ENCODE measurements at regions not wholly inside any gene's neighbourhood (a gene's known extent, or its start where the extent isn't known, plus 50 kb on each side); places are given as distances from the start of the nearest gene placed in this dataset.

DNA sequence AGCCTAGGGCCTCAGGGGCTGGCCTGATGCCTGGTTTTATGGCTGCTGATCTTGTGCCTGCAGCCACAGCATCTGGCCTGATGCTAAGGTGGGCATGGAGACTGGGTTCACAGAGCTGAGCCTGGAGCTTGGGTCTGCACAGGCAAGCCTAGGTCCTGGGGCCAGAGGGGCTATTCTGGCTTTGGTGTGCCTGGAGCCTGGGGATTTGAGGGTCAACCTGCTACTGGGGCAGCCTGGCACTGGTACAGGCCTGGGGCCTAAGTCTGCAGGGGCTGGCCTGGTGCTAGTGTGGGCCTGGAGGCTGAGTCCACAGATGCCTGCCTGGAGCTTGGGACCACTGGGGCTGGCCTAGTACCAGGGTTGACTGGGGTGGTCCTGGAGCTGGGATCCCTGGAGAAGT lies 481.8 kb upstream of the GHITM start:
- DNase-seq (ENCODE audit: low read depth in 2 of 2), result no peak

DNA sequence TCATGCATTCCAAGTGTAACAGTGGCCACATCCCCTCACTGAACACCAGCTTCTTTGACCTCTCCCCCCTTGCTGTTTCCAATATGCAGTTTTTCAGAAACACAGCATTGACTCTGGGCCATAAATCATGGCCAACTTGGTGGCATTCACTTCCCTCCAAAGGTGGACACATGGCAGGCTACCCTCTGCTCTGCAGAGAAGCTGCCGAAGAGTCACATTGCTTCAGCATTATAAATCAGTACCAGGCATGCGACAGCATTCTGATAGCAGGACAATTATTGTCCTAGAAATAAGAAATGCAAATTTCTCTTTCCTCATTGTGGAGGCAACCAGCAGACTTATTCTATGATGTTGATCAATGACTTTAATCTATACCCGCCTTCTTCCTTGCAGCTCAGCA lies 475.4 kb upstream of the GHITM start:
- DNase-seq (ENCODE audit: low read depth in 2 of 2), result no peak

DNA sequence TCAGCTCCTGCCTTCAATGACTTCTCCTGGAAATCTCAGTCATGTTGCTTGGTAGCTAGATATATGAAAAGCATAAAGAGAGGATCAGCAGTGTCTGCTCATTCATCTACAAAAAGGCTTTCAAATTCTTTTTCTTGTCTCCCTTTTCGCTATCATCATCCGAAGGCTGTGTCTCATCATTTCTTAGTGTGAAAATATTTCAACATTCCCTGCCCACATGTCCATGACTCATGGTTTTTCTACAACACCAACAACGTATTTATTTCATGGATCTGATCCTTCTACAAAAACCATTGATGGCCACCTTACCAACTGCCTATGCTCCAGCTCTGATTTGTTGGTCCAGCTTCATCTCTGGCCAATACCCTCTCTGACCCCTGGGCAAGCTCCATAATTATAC lies 472.5 kb upstream of the GHITM start:
- DNase-seq (ENCODE audit: low read depth in 2 of 2), result no peak

DNA sequence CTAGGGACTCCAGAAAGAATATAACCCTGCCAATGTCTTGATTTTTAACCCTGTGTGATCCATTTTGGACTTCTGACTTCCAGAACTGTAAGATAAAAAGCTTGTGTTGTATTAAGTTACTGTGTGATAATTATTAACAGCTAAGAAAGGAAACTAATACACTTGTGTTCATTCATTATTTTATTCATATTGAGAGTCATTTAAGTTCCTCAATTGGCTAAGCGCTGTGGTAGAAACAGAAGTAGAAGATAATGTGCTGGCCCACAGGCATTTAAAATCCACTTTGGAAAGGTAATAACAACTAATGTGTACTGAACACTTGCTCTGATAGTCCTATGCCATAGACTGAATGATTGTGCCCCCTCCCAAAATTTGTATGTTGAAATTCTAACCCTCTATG lies 471.7 kb upstream of the GHITM start:
- DNase-seq (ENCODE audit: low read depth in 2 of 2), result no peak

DNA sequence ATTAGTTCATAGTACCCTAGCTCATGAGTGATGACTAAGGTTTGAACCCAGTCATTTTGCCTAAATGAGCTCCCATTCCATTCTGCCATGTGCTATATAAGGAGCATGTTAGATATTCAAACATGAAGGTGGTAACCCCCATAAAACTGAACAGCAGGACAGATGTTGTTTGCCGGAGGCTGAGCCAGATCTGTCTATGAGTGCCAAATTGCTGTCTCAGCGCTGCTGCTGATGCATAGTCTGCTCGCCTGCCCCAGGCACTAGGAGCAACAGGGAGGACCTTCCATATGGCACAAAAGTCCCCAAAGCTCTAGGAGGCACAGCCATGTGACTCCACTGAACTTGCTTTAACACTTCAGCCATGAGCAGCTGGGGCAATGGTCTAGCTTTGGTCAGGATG lies 466.0 kb upstream of the GHITM start:
- no peak for DNase-seq (ENCODE audit: low read depth in 2 of 2)

DNA sequence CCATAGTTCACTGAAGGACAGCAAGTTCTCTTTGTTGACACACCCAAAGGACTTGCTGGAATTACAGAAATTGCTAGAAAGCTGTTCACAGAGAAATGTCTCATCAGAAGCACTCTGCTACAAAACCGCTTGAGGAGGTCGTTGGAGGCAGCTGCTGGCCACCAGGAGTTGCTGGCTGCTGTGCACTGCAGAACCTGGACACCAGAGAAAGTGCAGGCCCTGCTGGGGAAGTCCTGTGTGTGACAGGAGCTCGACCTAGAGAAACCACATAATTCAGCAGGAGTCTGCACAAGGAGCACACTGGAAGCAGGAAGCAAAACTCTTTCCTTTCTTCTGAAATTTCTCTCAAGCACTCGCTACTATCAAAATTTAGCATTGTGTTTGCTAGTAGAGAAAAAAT lies 461.5 kb upstream of the GHITM start:
- DNase-seq (ENCODE audit: low read depth in 2 of 2), result no peak

DNA sequence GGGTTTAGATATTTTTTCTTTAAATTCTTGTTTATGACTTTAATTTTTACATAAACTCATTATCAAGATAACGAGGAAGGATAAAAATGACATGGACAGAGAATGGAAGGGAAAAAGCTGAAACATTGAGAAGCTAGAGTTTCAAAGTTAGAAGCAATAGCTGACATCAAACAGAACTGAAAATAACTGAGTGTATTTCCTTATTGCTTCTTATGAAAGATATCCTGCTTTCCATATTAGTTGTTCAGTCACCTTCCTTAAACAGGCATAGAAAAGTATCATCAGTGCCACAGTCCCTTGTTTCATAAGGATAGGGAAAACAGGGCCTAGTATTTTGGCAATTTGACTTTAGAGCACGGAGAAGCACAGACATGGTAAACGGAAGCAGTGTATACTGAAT lies 460.5 kb upstream of the GHITM start:
- DNase-seq (ENCODE audit: low read depth in 2 of 2), result no peak

DNA sequence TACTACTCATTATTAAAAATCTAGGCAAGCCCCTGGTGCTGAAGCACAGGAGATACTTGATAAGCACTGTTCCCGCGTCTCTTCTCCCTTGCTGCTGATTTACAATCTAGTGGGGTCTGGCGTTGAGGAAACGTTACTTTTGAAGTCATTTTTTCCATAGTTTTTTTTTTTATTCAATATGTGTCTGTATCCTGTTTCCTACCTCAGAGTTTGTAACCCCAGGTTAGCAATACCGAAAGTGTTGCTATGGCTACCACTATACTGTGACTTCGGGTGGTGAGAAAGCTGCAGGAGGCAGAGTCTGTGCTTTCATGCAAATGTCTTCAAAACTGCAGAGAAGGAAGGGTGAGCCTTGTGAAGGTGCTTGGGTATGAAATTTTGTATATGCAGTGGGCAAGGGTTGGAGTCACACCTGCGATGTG lies 458.8 kb upstream of the GHITM start:
- DNase-seq (ENCODE audit: low read depth in 2 of 2), result no peak

DNA sequence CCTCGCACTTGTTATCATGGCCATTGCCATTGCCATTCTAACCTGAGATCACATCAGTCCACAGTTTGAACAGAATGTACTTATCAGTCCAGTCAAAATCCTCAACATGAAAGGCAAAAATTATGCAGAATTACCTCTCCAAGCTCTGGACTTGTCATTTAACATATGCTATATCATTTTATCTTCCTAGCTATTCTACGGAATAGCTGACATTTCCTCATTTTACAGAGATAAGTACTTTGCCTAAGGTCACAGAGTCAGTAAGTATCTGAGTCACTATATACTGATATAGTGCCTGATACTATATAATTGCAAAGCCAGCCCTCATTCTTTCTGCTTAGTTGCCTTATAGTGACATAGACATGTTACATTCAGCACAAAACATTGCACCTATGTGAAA lies 456.9 kb upstream of the GHITM start:
- DNase-seq (ENCODE audit: low read depth in 2 of 2), result no peak

DNA sequence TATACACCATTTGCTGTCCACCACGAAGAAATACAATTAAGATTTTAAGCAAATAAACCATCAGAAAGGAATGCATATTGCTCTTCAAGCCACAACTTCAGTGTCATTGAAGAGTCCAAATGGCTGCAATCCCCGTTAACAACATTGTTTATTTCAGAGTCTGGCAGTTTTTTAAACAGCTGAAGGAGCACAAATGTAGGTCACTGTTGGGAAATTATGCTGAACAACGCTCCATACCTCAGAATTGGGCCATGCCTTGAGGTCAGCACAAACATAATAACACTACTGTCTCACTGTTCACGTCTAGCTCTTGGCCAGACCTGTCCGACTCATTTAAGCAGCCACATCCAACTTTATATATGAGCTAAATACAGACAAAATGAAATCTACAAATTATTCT lies 453.9 kb upstream of the GHITM start:
- DNase-seq (ENCODE audit: low read depth in 2 of 2), result no peak

DNA sequence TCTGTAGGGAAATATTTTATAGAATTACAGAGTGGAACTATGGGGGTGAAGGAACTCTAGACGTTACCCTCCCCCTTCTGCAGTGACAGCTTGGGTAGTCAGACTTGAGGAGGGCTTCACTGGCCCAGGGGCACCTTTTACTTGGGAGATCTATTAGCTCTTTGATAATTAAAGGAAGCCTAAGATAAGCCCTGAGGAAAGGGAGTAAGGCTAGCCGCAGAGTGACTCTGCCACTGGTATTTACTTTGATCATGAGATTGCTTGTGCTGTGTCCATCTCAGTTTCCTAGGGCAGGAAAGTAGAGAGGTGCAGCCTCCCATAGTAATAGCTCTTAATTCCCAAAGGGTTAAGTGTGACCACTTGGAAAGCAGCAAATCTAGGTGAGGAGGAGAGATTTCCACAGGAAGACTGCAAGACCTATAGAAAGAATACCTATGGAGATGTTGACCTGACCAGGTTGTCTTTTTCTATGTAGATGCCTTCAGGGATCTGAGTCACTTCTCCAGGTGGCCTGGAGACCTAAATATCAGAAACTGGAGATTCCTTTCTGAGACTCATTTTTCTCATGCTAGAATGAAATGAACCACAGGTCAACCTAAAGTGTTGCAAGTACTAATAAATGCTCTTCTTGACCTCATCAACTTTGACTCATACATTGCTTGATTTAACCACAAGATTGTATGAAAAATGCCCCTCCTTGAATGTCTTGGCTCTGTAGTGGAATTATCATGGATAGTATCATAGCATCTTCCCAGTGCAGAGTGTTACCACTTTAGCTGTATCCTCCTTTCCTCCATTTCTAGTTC lies 447.3 kb upstream of the GHITM start:
- no peak for DNase-seq (ENCODE audit: low read depth in 2 of 2)

DNA sequence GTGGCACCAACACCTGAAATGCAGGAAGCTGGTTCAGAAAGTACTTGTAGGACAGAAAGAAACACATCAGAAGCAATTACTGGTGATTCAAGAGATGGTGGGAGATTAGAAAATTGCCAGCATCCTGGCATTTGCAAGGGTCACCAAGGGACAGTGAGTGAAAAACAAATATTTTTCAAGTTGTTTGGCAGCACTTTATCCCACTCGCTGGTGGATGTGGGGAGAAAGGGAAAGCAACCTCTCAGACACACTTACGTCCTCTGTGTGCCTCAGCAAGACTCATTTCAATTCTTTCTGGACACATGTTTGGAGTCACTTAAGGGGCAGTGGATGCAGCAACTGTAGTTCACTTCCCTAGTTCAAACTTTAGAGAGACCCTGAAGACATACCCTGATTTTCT lies 440.4 kb upstream of the GHITM start:
- DNase-seq (ENCODE audit: low read depth in 2 of 2), result no peak

DNA sequence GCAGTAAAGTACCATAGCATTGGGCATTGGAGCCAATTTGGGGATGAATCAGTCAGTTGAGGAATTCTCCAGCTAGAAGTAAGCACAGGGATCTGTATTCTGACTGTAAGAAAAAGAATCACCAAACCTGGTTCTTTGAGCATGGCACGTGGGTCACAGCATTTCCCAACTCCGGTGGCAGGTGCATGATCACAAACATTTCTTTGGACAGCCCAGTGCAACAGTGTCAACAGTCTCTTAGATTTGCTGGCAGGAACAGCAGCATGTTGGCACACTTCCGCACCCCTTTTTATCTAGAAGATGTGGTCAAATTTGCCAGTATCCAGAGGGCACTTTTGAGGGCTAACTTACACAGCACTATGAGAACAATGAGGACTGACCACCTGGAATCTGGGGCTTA lies 437.5 kb upstream of the GHITM start:
- DNase-seq (ENCODE audit: low read depth in 2 of 2), result no peak

DNA sequence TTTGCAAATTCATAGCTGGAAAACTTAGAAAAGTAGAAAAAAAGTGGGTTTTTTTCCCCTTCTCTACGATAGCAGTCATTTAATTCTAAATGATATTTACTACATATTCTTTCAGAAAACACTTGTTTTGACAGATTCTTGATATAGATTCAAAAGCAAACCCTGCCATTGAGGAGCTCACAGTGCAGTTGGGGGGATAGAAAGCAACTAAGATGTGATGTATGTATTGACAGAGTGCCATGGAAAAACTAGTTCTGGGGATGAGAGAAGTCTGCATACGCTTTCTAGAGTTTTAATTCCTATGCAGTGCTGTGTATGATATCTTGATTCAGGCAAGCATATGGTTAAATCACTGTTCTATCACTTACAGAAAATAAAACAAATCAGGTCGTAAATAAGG lies 436.6 kb upstream of the GHITM start:
- DNase-seq (ENCODE audit: low read depth in 2 of 2), result no peak

DNA sequence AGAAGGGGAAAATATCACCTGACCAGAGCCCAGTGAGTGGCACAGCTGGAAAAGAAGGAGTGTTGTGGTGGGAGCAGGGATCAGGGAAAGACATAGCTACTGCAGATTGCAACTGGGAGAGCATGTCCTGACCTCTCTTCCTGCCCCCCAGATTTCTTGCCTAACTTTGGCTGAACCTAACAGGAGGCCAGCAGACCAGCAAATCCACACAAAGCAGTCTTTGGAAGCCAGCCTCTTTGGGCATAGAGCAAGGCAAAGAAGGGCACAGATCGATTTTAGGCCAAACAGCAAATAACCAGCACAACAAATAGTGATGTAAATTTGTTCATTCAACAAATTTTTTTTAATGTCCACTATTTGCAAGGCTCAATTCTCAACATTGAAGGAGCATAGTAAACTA lies 433.2 kb upstream of the GHITM start:
- DNase-seq (ENCODE audit: low read depth in 2 of 2), result no peak

DNA sequence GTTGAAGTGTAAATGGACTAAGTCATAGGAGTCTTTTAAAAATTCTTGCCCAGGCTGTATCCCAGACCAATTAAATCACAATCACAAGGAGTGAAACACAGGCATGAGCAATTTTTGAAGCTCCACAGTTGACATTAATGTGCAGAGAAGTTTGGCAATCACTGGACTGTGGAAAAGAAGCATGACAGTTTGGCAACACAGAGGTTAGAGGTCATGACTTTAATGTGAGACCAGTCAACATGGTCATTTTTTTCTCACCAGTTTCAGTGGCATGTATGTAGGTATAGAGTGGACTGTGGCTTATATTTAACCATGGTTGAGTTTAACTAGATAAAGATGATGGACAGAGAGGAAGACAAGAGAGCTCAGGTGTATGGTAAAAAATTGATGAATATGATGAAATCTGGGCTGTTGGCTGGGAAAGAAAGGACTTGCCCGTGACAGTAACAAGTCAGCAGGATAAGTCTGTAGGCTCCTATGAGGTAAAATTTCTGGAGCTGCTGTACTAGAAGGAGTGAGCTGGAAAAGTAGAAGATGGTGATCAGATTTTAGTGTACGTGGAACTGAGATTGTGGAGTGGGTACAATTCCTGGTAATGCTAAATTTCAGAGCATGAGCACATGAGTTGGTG lies 432.2 kb upstream of the GHITM start:
- DNase-seq (ENCODE audit: low read depth in 2 of 2), result no peak

DNA sequence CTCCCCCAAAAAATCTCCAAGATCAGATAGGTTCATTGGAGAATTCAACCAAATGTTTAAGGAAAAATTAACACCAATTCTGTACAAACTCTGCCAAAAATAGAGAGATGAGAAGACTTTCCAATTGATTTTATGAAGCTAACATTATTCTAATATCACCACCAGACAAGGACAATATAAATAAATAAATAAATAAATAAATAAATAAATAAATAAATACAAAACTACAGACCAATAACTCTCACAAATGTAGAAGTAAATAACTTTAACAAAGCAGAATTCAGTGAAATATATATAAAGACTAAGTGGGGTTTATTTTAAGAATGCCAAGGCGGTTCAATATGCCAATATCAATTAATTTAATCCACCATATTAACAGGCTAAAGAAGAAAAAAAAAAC lies 425.9 kb upstream of the GHITM start:
- DNase-seq (ENCODE audit: low read depth in 2 of 2), result no peak

DNA sequence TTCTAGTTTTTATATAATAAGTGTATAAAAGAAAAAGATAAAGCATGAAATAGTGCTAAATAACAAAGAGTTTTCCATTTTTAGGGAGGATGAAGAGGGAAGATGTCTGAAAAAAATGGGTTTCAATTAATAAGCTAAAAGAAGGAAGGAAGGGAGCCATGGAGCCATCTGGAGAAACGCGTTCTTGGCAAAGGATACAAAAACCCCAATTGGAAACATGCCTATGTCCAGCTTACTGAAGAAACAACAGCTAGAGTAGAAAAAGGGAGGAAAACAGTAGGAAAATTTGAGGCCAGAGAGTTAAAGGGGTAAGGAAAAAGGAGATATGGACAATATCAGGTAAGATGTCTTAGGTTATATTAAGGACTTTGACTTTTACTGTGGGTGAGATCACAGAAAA lies 416.2 kb upstream of the GHITM start:
- no peak for DNase-seq (ENCODE audit: low read depth in 2 of 2)

DNA sequence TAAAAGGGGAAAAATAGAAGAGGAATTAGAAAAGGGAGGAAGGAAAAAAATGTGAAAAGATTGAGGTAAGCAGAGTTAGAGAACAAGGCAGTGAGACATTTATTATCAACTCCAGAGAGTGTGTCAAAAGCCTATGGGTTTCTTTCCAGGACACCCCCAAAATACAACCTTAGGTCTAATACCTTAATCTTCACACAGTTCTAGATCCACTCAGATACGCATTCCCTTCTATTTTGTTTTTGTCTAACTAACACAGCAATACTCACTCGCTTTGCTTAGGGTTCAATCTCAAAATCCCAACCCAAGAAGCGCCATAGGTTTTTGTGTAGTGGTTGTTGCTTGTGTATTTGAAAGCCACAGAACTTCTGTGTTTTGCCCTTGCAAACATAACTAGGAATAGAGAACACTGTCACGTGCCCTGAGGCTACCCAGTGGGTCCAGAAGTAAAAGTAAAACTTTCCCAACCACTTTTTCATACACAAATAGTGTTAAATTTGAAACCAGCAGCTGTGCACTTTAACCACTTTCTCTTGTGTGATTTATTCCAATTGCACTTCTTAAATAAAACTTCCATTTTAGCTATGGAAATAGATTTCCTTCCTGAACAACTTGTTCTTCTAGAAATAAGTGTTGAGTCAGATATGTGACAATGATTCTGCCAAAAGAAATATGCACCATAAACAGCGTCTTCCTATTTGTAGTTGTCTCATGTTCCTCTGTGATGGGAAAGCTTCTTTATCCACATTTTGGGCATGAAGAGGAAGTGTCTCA lies 414.7 kb upstream of the GHITM start:
- no peak for DNase-seq (ENCODE audit: low read depth in 2 of 2)

DNA sequence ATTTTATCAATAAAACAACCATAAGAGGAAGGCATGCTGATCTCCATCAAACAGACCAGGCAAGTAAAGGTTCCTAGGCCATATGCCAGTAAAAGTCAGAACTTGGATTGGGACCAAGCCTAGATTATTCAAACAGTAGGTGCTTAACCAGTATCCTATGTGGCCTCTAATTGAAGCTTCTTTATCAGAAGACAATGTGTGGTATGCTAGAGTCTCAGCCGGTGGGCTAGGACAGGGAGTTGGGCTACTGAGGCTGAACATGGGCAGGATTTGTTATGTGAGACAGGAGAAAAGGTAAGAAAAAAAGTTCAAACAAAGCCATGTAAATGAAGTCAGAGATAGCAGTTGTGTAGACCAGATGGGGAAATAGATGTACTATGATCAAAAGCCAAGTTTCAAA lies 413.7 kb upstream of the GHITM start:
- no peak for DNase-seq (ENCODE audit: low read depth in 2 of 2)

DNA sequence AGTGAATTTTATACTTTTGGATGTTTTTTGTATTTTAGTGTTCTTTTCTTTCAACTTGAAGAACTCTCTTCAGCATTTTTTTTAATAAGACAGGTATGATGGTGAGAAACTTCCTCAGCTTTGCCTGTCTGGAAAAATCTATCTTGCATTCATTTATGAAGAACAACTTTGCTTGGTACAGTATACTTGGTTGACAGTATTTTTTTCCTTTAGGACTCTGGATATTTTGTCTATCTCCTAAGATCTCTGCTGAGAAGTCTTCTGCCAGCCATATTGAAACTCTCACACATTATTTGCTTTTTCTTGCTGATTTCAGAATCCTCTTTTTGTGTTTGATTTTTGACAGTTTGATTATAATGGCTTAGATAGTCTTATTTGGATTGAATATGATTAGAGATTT lies 405.0 kb upstream of the GHITM start:
- DNase-seq (ENCODE audit: low read depth in 2 of 2), result no peak

DNA sequence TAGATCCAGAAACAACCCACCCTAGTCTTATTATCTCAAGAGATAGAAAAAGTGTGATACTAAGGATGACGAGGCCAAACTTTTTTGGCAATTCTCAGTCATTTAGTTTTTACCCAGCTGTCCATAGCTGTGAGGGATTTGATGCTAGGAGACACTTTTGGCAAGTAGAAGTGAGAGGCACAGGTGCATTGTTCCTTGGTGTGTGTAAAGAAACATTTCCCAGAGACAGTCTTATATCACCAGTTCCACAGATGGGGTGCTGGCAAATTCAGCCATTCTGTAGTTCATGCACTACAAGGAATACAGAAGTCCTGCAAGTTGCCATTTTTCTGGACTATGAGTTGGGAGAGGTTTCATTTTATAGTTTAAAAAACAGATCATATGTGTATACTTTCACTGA lies 403.3 kb upstream of the GHITM start:
- DNase-seq (ENCODE audit: low read depth in 2 of 2), result no peak

DNA sequence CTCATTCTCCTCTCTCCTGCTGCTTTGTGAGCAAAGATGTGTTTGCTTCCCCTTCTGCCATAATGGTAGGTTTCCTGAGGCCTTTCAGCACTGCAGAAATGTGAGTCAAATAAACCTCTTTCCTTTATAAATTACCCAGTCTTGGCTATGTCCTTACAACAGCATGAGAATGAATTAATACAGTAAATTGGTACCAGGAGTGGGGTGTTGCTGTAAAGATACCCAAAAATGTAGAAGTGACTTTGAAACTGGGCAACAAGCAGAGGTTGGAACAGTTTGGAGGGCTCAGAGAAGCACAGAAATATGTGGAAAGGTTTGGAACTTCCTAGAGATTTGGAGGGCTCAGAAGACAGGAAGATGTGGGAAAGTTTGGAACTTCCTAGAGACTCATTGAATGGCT lies 388.7 kb upstream of the GHITM start:
- DNase-seq (ENCODE audit: low read depth in 2 of 2), result no peak
